HG03520 (cell line): ENCODE measurements at regions not wholly inside any gene's neighbourhood (a gene's known extent, or its start where the extent isn't known, plus 50 kb on each side); places are given as distances from the start of the nearest gene placed in this dataset.

Experiments used
- ATAC-seq: cut with Tn5 transposase; IDR thresholded peaks from one replicate; pipeline ENCODE4 v1.9.1; 2021; ENCODE audit warnings: mild to moderate bottlenecking, moderate library complexity; ENCODE audit not compliant: unreplicated experiment

DNA sequence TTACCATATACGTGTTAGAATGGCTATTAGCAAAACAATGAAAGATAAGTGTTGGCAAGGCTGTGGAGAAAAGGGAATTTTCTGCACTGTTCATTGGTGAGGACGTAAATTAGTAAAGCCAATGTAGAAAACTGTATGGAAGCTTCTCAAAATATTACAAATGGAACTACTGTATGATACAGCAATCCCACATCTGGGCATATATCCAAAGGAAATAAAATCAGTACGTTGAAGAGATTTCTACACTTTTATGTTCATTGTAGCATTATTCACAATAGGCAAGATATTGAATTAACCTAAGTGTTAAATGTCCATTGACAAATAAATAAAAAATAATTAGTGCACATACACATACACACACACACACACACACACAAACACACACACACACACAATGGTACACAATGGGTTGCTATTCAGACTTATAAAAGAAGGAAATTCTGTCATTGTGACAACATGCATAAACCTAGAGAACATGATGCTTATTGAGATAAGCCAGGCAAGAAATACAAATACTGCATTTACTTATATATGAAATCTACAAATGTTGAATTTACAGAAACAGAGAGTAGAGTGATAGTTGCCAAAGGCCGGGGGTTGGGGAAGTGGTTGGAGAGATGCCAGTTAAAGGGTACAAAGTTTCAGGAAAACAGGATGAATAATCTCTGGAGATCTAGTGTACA is 565.8 kb upstream of the LRRC4C start:
- ATAC-seq, result no peak

DNA sequence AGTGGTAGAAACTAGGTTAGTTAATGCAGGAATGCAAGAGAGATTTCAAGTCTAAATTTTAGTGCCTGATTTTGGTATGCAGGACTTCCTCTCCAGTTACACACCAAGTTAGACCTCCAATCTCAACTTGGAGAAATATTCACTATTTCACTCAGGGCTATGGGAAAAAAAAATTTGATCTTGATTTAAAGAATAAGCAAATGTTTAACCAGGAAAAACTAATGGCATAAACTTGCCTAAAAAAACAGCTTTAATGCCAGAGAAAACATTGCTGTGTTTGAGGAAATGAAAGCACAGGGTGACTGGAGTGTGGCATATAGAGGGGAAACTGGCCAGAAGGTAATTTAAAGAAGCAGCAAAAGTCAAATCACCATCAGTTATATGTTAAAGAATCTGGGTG is 575.4 kb upstream of the LRRC4C start:
- ATAC-seq, result no peak

DNA sequence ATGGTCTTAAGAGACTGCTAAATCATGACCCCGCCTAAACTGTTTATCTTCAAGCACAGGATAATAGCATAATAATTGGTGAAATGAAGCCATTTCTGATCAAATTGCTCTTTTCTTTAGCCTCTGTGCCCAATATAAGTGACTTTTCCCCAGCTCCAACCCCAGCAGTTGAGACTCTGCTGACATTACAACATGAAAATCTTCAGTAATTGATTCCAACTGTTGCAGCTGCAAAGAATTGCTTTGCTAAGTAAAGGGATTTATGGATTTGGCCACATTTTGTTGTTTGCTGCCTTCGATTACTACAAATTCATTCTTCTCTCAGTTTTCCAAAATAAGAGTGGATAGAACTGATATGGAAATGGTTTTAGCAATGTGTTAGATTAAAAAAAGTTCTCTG is 576.7 kb upstream of the LRRC4C start:
- no peak for ATAC-seq

DNA sequence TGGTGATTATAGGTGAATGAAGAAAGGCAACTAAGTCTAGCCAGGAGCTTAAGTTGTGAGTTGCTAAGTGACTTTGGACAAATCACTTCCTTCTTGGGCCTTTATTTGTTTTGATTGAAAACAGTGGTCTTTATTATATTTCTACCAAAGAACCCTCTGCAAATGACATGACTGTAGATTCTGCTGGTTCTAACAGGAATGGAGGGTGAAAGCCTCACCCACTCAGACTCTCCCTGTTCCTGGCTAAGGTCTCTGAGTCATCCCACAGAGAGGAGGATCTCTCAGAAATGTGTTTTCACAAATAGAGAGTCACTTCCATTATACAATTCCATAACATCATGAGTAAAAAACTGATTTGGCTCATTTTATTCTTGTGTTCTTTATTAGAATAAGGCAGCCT is 583.9 kb upstream of the LRRC4C start:
- ATAC-seq, result no peak

DNA sequence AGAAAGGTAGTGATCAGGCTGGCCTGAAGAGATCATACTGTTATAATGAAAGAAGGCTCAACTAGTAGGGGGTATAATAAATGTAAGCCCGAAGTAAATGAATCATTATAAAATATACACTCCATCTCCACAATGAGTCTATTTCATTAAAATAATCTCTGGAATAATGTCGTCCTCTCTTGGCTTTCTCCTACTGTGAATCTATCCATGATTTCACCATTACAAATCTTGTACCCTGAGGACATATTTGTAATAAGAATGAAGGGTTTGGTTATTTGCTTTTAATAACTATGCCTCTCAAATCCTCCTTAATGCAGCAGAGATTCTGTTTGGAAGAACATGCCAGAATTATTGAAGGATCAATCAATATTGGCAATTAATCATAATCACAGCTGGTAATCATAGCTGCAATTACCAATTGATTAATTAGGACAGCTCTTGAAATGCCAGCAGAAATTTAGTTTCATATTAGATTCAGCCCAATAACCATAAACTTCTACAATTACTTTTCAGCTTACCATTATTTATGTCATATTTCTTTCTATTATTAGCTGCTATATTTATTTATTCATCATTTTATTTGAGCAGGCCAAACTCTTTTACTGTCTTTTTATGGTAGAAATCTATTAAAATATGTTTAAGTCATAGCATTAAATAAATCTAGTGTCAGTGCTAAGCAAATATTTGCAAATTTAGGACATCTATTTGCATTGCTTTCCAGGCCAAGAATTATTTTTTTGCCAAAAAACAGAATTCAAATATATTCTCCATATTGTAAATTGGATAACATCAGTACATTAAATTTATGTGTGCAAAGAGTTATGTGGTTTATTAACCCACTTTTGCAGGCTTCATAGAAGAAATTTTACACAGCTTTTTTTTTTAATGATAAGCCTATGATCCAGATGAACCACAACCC is 588.4 kb upstream of the LRRC4C start:
- ATAC-seq, result no peak

DNA sequence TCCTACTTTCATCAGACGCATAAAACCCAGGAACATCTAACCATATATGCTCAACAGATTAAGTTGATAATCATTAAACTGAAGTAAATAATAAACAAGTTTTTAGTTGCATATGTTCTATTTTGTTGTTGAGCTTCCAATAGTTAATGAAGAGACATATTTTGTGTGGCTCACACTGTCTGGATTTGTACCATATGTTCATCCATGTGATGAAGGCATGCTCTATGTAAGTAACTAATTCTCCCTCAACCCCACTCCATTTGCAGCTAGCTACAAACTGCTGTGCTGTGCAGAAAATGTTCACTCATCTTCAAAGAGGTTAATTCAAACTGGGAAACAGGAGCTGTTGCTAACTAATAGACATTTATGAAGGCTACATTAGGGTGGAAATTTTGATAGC is 589.7 kb upstream of the LRRC4C start:
- no peak for ATAC-seq

DNA sequence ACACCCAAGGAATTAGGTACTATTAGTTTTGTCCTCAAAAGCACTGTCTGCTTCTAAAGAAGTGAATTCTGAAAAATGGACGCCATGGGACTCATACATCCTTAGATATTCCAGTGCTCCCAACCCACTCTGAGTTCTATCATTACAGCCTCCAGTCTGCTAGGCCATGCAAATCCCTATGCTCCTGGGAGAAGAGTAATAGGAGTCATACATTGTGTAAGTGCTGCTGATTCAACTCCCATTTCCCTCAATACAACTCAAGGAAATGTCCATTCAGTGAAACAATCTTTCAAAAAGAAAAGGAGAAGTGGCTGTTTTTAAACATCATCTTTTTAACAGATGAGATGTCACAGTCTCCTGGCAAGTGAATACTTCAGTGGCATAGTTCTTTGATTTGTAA is 590.2 kb upstream of the LRRC4C start:
- ATAC-seq, result no peak

DNA sequence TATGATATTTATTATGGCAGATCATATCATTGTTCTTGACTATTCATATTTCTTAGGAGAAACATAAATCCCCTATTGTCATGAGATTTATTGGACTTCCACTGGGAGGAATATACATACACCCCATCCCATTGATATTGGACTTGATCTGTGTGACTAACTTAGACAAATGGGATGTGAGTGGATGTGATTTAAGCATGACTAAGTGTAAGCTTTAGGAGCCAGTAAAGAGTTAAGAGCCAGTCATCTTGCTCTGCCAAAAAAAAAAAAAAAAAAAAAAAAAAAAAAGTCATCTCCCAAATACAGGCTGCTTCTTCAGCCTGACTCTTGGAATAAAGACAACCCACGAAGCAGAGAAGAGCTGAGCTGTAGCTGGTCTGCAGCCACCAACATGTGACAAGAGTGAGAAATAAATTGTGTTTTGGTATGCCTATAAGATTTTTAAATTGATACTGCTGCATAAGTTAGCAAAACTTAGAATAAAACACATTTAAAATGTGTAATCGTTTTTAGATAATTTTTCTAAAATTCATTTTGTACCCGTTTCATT is 595.0 kb upstream of the LRRC4C start:
- ATAC-seq, result no peak

DNA sequence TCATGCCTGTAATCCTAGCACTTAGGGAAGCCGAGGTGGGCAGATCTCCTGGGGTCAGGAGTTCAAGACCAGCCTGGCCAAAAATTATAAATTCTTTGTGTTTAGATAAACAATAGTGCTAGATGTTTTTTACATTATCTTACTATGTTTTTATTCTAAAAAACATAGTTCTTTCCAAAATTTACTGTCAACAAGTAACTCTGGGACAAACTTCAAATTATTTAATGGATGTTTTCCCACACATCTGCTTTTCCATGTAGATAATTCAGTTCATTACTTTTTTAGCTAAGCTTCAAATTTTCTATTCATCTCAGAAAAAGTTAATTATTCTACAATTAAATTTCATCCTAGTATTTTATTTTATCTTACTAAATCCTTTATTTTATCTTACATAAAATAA is 596.2 kb upstream of the LRRC4C start:
- no peak for ATAC-seq

DNA sequence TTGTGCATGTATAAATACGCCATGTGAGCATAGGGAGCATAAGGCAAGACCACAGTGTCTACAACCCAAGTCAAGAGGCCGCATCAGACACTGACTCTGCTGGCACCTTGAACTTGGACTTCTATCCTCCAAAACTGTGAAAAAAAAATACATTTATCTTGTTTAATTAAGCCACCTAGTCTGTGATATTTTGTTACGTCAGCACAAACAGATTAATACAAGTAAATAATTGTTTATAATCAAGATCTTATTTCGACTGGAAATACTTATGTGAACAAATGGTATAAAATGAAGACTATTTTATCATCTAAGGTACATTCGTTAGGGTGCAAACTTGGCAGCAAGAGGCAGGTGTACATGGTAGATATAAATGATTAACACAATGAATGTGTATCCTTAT is 599.3 kb upstream of the LRRC4C start:
- no peak for ATAC-seq

DNA sequence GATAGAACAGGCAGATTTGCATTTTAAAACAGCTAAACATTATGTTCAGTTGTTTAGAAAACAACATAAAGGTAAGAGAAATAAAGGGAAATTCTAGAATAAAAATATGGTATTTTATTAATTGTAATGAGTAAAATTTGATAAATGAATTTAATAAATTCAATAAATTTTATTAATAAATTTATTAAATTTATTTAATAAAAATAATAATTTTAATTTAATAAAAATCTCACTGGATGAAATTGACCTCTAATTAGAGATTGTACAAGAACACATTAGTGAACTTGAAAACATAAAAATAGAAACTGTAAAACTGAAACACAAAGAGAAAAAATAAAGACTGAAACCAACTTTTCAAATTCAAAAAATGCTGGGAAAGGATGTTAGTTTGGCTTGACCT is 605.7 kb upstream of the LRRC4C start:
- no peak for ATAC-seq

DNA sequence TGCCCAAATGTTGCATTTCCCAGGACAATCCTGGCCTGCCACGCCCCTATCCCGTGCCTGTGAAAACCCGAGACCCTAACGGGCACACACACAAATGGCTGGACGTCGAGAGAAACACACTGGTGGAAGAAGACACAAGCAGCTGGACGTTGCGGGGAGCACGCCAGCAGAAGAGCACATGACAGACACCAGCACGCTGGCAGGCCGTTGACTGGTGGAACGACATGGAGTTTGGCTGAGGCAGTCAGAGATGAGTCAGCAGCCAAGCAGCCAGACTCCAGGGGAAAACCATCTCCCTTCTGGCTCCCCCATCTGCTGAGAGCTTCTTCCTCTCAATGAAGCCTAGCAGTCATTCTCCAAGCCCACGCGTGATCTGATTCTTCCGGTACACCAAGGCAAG is 606.7 kb upstream of the LRRC4C start:
- ATAC-seq, result no peak

DNA sequence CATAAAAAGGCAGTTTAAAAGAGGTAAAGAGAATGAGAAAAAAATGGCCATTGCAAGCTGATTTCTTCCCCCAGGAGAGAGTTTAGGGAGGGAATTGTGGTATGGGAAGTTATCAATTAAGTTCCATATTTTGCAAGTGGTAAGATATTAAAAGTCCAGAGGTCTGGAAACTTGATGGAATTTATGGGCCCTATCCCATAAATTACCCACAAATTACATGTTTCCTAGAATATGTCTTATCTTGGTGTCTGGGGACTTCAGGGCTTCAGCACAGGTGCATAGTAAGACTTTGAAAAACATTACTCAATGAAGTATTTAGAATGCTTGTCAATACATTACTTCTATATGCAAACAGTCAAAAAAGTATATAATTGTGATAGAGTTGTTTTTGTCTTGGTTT is 614.9 kb upstream of the LRRC4C start:
- no peak for ATAC-seq

DNA sequence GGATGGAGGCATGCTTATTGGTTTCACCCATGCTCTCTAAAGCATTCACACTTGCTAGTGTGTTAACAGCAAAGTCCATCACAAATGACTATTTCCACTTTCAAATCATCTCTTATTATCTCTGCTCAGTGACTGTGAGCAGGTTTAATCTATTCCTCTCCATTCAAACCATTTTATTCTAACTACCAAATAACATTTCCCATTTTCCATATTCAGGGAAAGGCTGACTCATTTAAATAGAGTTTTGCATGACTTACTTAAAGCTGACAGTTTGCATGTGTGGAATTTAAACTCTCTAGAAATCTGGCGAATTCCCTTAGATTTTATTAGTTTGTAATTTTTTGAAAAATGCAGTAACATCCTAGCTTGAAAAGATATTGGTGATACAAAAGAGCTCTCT is 615.7 kb upstream of the LRRC4C start:
- no peak for ATAC-seq

DNA sequence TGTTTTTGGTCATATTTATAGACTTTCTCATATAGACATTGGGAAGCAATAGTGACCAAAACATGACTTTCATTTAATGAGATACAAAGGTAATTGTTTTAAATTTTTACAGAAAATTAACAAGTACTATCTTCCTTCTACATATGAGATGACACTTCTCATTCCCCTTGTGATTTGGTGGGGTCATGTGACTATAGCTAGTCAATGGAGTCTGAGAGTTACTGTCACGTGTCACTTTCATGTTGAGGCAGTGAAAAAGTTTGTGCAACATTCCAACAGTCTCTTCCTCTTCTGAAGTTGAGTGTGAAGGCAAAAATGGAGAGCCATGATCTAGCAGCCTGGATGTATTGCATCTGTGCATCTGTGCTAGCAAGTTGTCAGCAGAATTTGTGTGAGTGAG is 618.3 kb upstream of the LRRC4C start:
- ATAC-seq, result no peak

DNA sequence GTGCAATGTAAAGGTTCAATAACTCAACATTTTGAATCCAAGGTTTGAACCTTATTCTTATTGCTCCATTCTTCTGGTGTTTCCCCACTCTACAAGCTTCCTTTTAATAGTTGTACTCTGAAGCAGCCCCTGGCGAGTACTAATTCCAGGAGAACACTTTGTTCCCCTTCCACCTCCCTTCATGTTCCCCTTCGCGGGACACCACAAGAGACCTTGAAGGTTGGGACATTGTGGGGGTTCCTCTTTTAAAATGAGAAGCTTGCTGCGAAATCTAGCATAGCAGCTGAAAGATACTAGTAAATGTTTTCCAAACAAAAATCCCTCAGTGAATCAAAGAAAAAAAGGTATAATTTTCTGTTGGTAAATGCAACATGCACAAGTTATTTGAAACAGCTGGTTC is 626.3 kb upstream of the LRRC4C start:
- no peak for ATAC-seq

DNA sequence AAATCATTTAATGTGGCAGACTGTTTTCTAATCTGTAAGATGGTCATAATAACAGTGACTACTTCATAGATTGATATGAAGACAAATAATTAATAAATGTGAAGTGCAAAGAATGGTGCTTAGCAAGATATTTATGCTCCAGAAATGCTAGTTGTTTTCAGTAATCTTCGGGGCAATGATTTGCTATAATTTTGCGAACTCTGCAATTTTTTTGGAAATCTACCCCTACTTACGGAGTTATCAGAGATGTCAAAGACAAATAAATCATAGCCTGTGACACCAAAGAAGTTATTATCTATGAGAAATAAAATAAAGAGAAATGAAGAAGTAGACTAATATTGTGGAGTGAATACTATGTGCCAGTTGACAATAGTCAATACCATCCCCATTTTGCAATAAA is 634.1 kb upstream of the LRRC4C start:
- no peak for ATAC-seq

DNA sequence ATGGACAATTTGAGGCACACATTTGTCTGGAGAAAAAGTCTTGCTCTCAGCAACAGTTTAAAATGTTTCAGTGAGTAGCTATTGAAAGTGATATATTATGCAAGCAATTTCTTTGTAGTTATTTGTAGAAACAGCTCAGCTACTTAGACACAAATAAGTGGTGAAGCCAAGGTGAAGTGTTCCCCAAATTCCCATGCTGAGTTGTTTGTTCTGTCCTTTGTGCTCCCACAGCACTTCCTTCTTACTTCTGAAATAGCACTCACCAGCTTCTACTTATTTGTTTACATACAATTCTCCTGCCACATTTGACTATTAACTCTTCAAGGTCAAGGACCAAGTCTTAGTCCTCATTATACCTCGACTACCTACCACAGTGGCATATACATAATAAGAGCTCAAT is 638.6 kb upstream of the LRRC4C start:
- ATAC-seq, result no peak

DNA sequence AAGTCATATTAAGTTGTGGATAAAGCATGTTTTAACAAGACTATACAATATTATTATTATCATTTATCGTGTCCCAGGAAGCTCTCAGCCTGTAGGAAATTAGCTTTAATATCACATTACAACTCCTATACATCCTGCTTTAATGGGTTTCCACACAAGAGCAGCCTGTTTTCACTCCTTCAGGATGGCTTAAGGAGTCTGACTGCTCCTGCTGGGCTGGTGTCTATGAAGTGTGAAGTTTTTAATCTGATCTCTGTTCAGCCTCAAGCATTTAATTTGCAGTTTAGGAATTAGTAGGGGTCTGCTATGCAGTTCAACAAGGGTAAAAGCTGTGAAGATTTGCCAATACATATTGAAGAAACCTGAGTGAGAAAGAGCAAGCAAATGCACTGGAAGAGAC is 653.4 kb upstream of the LRRC4C start:
- ATAC-seq, result no peak

DNA sequence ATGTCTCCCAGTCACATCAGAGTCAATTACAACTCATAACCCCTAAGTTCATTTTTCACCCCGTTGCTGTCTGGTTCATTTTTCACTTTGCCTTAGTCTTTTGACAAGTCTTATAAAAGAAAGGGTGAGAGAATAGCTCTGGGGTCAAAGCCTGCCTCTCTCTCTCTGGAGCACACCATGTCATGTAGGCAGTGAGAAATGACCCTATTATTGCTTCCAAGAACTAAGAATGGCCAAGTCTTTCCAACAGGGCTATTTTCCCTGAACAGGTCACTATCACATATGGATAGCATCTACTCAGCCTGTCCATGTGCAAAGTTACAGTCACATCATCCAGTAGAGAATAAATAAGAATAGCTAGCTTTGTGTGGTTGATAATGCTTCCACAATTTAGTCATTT is 655.5 kb upstream of the LRRC4C start:
- no peak for ATAC-seq

DNA sequence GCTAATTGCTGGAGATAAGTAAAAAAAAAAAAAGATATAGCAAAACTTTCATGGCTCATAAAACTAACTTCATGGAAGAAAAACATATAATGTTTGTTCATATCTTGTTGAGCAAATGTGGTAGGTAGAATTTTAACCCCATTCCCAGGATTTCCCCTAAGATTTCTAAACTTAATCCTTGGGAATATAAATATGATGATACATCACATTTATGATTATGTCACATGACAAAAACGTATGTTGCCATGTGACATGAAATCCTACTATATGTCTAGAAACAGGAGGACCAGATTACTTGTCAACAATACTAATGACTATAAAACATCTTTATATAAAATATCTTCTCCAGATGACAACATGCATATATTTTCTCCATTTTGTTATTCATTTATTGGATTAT is 679.0 kb upstream of the LRRC4C start:
- ATAC-seq, result no peak

DNA sequence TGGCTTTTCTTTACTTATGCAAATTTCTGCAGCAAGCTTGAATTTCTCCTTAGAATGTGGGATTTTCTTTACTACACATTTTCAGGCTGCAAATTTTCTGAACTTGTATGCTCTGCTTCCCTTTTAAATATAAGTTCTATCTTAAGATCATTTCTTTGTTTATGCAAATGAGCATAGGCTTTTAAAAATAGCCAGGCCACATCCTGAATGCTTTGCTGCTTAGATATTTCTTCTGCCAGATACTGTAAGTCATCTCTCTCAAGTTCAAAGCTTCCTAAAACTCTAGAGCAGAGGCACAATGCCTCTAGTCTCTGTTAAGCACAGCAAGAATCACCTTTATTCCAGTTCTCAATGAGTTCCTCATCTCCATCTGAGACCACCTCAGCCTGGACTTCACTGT is 685.9 kb upstream of the LRRC4C start:
- no peak for ATAC-seq
